Transverse colon (tissue), 4 donors: ENCODE measurements at regions not wholly inside any gene's neighbourhood (a gene's known extent, or its start where the extent isn't known, plus 50 kb on each side); places are given as distances from the start of the nearest gene placed in this dataset.

Experiments used
- DNase-seq: peaks from one replicate; pipeline ENCODE4 v3.0.0-alpha.2; 2019
- H3K27ac ChIP-seq, 4 donors: fragments of 200-600 bp; sonication (generic); 2 replicates each; pipeline ENCODE4 v1.5.1; 2016 to 2018; ENCODE audit warnings: inconsistent platforms in 4 of 4
- H3K27me3 ChIP-seq: fragments of 200-600 bp; sonication (generic); 2 replicates; pipeline ENCODE4 v1.5.1; 2017; ENCODE audit warnings: inconsistent platforms
- H3K36me3 ChIP-seq, 4 donors: fragments of 200-600 bp; sonication (generic); 2 replicates each; pipeline ENCODE4 v1.5.1; 2017 to 2019; ENCODE audit warnings: inconsistent platforms in 4 of 4
- H3K4me1 ChIP-seq, 4 donors: fragments of 200-600 bp; sonication (generic); 2 replicates each; pipeline ENCODE4 v1.5.1; 2017 to 2020; ENCODE audit warnings: inconsistent platforms in 4 of 4
- H3K4me3 ChIP-seq, 4 donors: fragments of 200-600 bp; sonication (generic); 1 replicate in 1 of 4; 2 replicates in 3 of 4; pipeline versions ENCODE4 v1.5.1 to v1.6.1; 2017 to 2019; ENCODE audit warnings: inconsistent platforms in 4 of 4
- H3K9me3 ChIP-seq, 2 donors: fragments of 200-600 bp; sonication (generic); 2 replicates each; pipeline ENCODE4 v1.5.1; 2017 to 2019; ENCODE audit warnings: inconsistent platforms in 2 of 2
- CTCF ChIP-seq, 5 experiments: fragments of 200-600 bp in 3 of 5; fragments of 450-650 bp in 2 of 5; sonication (generic) in 3 of 5; IDR thresholded peaks; 1 replicate in 2 of 5; 2 replicates in 3 of 5; pipeline ENCODE4 v1.5.1; 2016 to 2017; ENCODE audit warnings: antibody characterized with exemption in 5 of 5, inconsistent platforms in 3 of 5, mild to moderate bottlenecking in 2 of 5, moderate library complexity in 1 of 5
- EP300 ChIP-seq: sonication (generic); formaldehyde crosslinking; IDR thresholded peaks from one replicate; pipeline ENCODE4 v1.6.1; 2017; ENCODE audit warnings: antibody characterized with exemption, low read depth
- POLR2A ChIP-seq: fragments of 450-650 bp; IDR thresholded peaks from one replicate; pipeline ENCODE4 v1.6.1; 2016; ENCODE audit warnings: antibody characterized with exemption, mild to moderate bottlenecking, moderate library complexity
- POLR2AphosphoS5 ChIP-seq, 3 donors: sonication (generic); formaldehyde crosslinking; IDR thresholded peaks; one replicate each; pipeline ENCODE4 v1.6.1; 2016; ENCODE audit warnings: antibody characterized with exemption in 3 of 3
- WGBS, 2 donors: methylation state at CpG; one replicate each; pipeline ENCODE4 v1.1.5; 2018; ENCODE audit warnings: low coverage in 1 of 2; 5-methylcytosine and 5-hydroxymethylcytosine counted together
- in situ Hi-C, 4 donors: fragments of 200-750 bp; cut with MboI; loops; one replicate each; pipeline versions ENCODE4 v1.15.0 to v1.15.1; 2017; ENCODE audit warnings: low sequenced_read_pairs in 3 of 4, low pct_ligation_motif_present in 1 of 4, low pct_unique_long_range_greater_than_20kb in 1 of 4
- intact Hi-C: fragments of 100-400 bp; cut with DNase I; formaldehyde crosslinking; loops from one replicate; pipeline ENCODE4 v1.15.1; 2023; ENCODE audit warnings: low total_unique reads

GRCh38 chr2:121872651-121873050 lies 117.2 kb downstream of the TSN start:
- Histone ChIP-seq H3K27ac (no peak overlapping the region), H3K36me3 (no peaks in the 10 kb centered on the region), H3K4me1 (no peaks in the 10 kb centered on the region), H3K4me3 (no peak overlapping the region), H3K27me3 (no peaks in the 10 kb centered on the region), H3K9me3 (no peaks in the 10 kb centered on the region)
- in situ Hi-C loops (no loop called here), intact Hi-C loops (no loop called here)
- TF ChIP-seq EP300 (no peak), POLR2A (no peak), CTCF (IDR thresholded peaks at IDR 0.05) (no peak), POLR2AphosphoS5 (IDR thresholded peaks at IDR 0.05) (no peak)
- DNase-seq: no peak
- 45 to 84% methylated on average over 2 of the region's 2 CpGs for WGBS, 2 donors

- Histone ChIP-seq H3K36me3 (no peaks in the 10 kb centered on the region), H3K9me3 (no peaks in the 10 kb centered on the region), H3K4me1 (no peaks in the 10 kb centered on the region), H3K27ac (no peak overlapping the region), H3K4me3 (no peak overlapping the region), H3K27me3 (no peaks in the 10 kb centered on the region)
- 83 to 90% methylated on average over 1 to 7 of the region's 7 CpGs for WGBS, 2 donors
- TF ChIP-seq POLR2A (no peak), CTCF (IDR thresholded peaks at IDR 0.05) (no peak), EP300 (no peak), POLR2AphosphoS5 (IDR thresholded peaks at IDR 0.05) (no peak)
- intact Hi-C loops (no loop called here), in situ Hi-C loops (no loop called here)
- DNase-seq: no peak
Observed at GRCh38 chr2:121873864-121874263, 118.4 kb downstream of the TSN start.

- intact Hi-C loops: no loop called here
- in situ Hi-C loops: no loop called here
- Histone ChIP-seq H3K27me3 (no peaks in the 10 kb centered on the region), H3K4me3 (no peak overlapping the region), H3K4me1 (no peaks in the 10 kb centered on the region), H3K36me3 (no peaks in the 10 kb centered on the region), H3K27ac (no peak overlapping the region), H3K9me3 (no peaks in the 10 kb centered on the region)
- TF ChIP-seq POLR2AphosphoS5 (IDR thresholded peaks at IDR 0.05) (no peak), EP300 (no peak), POLR2A (no peak), CTCF (IDR thresholded peaks at IDR 0.05) (no peak)
- no peak for DNase-seq
- WGBS, 2 donors: 50 to 70% methylated on average over 1 to 2 of the region's 2 CpGs
Observed at GRCh38 chr2:121875585-121876185, 120.2 kb downstream of the TSN start.

DNA sequence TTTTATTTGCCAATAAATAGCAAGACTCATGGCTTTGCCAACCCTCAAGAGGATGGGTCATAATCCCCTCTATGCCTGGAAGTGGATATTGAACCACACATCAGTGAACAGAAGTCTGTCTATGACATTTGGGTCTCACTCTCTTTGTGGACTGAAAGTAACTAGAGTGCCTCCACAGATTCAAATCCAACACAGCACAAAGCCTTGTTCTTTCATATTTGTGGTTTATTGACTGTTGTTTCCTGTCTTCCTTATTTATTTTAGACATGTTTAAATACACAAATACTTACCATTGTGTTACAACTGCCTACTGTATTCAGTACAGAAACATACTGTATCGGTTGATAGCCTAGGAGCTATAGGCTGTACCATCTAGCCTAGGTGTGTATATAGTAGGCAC lies 121.9 kb downstream of the TSN start:
- H3K27me3 ChIP-seq: no peaks in the 10 kb centered on the region
- H3K36me3 ChIP-seq: no peaks in the 10 kb centered on the region
- H3K4me1 ChIP-seq: no peaks in the 10 kb centered on the region
- TF ChIP-seq POLR2A: no peak
- TF ChIP-seq POLR2AphosphoS5 (IDR thresholded peaks at IDR 0.05): no peak
- no peak for TF ChIP-seq EP300
- no peak for TF ChIP-seq CTCF (IDR thresholded peaks at IDR 0.05)
- H3K4me3 ChIP-seq: no peak overlapping the region
- 62 to 80% methylated on average over 1 of the region's 1 CpG for WGBS, 2 donors
- no peak overlapping the region for H3K27ac ChIP-seq
- H3K9me3 ChIP-seq: no peaks in the 10 kb centered on the region
- in situ Hi-C loops (no loop called here), intact Hi-C loops (no loop called here)
- no peak for DNase-seq
